ENCODE measurements at regions not wholly inside any gene's neighbourhood (a gene's known extent, or its start where the extent isn't known, plus 50 kb on each side); places are given as distances from the start of the nearest gene placed in this dataset.

DNA sequence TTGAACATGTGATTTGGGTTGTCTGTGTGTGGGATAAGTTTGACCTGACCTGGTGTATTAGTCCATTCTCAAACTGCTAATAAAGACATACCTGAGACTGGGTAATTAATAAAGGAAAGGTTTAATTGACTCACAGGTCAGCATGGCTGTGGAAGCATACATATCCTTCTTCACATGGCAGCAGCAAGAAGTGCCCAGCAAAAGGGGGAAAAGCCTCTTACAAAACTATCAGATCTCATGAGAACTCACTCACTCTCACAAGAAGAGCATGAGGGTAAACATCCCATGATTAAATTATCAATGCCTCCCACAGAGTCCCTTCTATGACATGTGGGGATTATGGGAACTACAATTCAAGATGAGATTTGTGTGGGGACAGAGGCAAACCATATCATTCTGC is 94.0 kb upstream of the PPM1H start:
- TF ChIP-seq, protein P1, sequence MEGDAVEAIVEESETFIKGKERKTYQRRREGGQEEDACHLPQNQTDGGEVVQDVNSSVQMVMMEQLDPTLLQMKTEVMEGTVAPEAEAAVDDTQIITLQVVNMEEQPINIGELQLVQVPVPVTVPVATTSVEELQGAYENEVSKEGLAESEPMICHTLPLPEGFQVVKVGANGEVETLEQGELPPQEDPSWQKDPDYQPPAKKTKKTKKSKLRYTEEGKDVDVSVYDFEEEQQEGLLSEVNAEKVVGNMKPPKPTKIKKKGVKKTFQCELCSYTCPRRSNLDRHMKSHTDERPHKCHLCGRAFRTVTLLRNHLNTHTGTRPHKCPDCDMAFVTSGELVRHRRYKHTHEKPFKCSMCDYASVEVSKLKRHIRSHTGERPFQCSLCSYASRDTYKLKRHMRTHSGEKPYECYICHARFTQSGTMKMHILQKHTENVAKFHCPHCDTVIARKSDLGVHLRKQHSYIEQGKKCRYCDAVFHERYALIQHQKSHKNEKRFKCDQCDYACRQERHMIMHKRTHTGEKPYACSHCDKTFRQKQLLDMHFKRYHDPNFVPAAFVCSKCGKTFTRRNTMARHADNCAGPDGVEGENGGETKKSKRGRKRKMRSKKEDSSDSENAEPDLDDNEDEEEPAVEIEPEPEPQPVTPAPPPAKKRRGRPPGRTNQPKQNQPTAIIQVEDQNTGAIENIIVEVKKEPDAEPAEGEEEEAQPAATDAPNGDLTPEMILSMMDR (IDR thresholded peaks at IDR 0.05; ENCODE audit: poor library complexity, severe bottlenecking): no peak
- TF ChIP-seq EZH2 (IDR thresholded peaks at IDR 0.05; ENCODE audit: borderline replicate concordance, insufficient read depth, low read length, poor library complexity, severe bottlenecking) (no peak), REST (IDR thresholded peaks at IDR 0.05; ENCODE audit: borderline replicate concordance) (no peak), RAD21 (conservative IDR thresholded peaks at IDR 0.05) (no peak), MXI1 (conservative IDR thresholded peaks at IDR 0.05; ENCODE audit: poor library complexity, severe bottlenecking) (no peak), TAF1 (IDR thresholded peaks at IDR 0.05; ENCODE audit: low read depth) (no peak)
